ENCODE measurements at regions not wholly inside any gene's neighbourhood (a gene's known extent, or its start where the extent isn't known, plus 50 kb on each side); places are given as distances from the start of the nearest gene placed in this dataset.
"Not testable (repeated sequence)": the region's sequence is repeated elsewhere in the genome, so short reads cannot be mapped to it uniquely, and the experiment has no call there.

DNA sequence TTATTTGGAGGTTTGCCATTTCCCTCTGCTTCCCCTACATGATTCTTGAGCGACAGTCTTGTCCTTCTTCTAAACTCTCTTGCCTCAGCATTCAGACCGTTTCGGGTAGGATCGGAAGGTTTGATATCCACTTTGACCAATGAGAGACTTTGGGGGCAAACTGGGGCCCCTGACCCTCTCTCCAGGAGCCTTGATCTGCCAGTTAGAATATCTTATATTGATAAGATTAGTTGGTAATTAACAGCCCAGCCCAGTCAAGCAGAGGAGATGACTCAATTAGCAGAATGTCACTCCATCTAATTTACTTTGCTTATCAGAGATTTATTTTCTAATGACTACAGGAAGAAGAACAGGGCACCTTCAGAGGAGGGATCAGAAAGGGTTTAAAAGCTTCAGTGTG is 532.8 kb downstream of the XYLT1 start:
- H3K4me1 ChIP-seq: no peaks in the 10 kb centered on the region
- WGBS, 2 donors: 7 to 10% methylated on average over 4 of the region's 4 CpGs
- H3K36me3 ChIP-seq: no peaks in the 10 kb centered on the region
- H3K27ac ChIP-seq: no peak overlapping the region
- intact Hi-C loops (cut with DNase I): no loop called here
- no peak for FAIRE-seq
- H3K9me3 ChIP-seq: no peaks in the 10 kb centered on the region
- no peak overlapping the region for H3K4me3 ChIP-seq
- no peak for DNase-seq
- no peak for ATAC-seq
- TF ChIP-seq, protein P1, sequence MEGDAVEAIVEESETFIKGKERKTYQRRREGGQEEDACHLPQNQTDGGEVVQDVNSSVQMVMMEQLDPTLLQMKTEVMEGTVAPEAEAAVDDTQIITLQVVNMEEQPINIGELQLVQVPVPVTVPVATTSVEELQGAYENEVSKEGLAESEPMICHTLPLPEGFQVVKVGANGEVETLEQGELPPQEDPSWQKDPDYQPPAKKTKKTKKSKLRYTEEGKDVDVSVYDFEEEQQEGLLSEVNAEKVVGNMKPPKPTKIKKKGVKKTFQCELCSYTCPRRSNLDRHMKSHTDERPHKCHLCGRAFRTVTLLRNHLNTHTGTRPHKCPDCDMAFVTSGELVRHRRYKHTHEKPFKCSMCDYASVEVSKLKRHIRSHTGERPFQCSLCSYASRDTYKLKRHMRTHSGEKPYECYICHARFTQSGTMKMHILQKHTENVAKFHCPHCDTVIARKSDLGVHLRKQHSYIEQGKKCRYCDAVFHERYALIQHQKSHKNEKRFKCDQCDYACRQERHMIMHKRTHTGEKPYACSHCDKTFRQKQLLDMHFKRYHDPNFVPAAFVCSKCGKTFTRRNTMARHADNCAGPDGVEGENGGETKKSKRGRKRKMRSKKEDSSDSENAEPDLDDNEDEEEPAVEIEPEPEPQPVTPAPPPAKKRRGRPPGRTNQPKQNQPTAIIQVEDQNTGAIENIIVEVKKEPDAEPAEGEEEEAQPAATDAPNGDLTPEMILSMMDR (IDR thresholded peaks at IDR 0.05): no peak
- peaks cover 0 to 7% (median 0%) of the 10 kb centered on the region in 4 donors for H3K27me3 ChIP-seq

DNA sequence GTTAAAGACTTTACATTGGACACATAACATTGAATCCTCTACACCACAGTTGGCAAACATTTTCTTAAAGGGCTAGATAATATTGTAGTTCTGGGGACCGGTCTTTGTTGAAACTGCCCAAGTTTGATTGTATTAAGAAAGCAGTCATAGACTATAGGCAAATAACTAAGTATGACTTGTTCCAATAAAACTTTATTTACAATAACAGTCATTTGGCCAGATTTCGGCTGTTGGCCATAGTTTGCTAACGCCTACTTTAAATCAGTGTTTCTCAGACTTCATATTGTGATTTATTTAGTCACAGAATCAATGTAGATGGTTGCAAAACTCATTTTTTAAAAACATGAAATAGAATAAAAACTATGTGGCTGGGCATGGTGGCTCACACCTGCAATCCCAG is 531.8 kb downstream of the XYLT1 start:
- H3K4me3 ChIP-seq: no peak overlapping the region
- H3K9me3 ChIP-seq: no peaks in the 10 kb centered on the region
- intact Hi-C loops (cut with DNase I): no loop called here
- no peaks in the 10 kb centered on the region for H3K36me3 ChIP-seq
- peaks cover 0 to 7% (median 2%) of the 10 kb centered on the region in 4 donors for H3K27me3 ChIP-seq
- TF ChIP-seq, protein P1 (IDR thresholded peaks at IDR 0.05): no peak
- FAIRE-seq (no peak), ATAC-seq (no peak), DNase-seq (no peak)
- 63 to 64% methylated on average over 3 of the region's 3 CpGs for WGBS, 2 donors
- H3K4me1 ChIP-seq: no peaks in the 10 kb centered on the region
- H3K27ac ChIP-seq: no peak overlapping the region

- 21 to 23% methylated on average over 7 of the region's 7 CpGs for WGBS, 2 donors
- Histone ChIP-seq H3K27me3 (peaks cover 0 to 8% (median 3%) of the 10 kb centered on the region in 4 donors), H3K36me3 (no peaks in the 10 kb centered on the region), H3K4me1 (no peaks in the 10 kb centered on the region), H3K9me3 (no peaks in the 10 kb centered on the region), H3K27ac (no peak overlapping the region), H3K4me3 (no peak overlapping the region)
- DNase-seq (no peak), ATAC-seq (no peak), FAIRE-seq (no peak)
- intact Hi-C loops (cut with DNase I): no loop called here
- TF ChIP-seq, protein P1 (IDR thresholded peaks at IDR 0.05): no peak
These were observed 530.4 kb downstream of the XYLT1 start for GRCh38 chr16:16940351-16940750.

GRCh38 chr16:16942849-16943248 is 527.9 kb downstream of the XYLT1 start:
- H3K4me1 ChIP-seq; DNase-seq; H3K36me3 ChIP-seq; H3K9me3 ChIP-seq; H3K27me3 ChIP-seq; intact Hi-C loops (cut with DNase I); H3K27ac ChIP-seq; H3K4me3 ChIP-seq; ATAC-seq; FAIRE-seq: not testable (repeated sequence)
- WGBS, 2 donors: 33 to 36% methylated on average over 6 of the region's 6 CpGs

GRCh38 chr16:16945207-16945606 is 525.6 kb downstream of the XYLT1 start:
- TF ChIP-seq, protein P1 (IDR thresholded peaks at IDR 0.05): no peak

More at GRCh38 chr16:16945207-16945606, 525.6 kb downstream of the XYLT1 start:
- Histone ChIP-seq H3K27ac (no peak overlapping the region), H3K36me3 (no peaks in the 10 kb centered on the region), H3K4me3 (no peak overlapping the region), H3K9me3 (no peaks in the 10 kb centered on the region), H3K27me3 (peaks cover 0 to 8% (median 0%) of the 10 kb centered on the region in 4 donors), H3K4me1 (no peaks in the 10 kb centered on the region)
- ATAC-seq (no peak), FAIRE-seq (no peak), DNase-seq (no peak)
- intact Hi-C loops (cut with DNase I): no loop called here
- WGBS, 2 donors: 85 to 88% methylated on average over 1 of the region's 1 CpG

Data from pancreas (tissue), 10 donors.